ENCODE measurements at regions not wholly inside any gene's neighbourhood (a gene's known extent, or its start where the extent isn't known, plus 50 kb on each side); places are given as distances from the start of the nearest gene placed in this dataset.

GRCh38 chr12:58139894-58140293 is 198.5 kb downstream of the ATP23 start:
- no peaks in the 10 kb centered on the region for H3K9me3 Mint-ChIP-seq
- H3K4me3 Mint-ChIP-seq: no peak overlapping the region
- no peaks in the 10 kb centered on the region for H3K4me1 Mint-ChIP-seq
- H3K36me3 Mint-ChIP-seq: no peaks in the 10 kb centered on the region
- no peak for DNase-seq
- CTCF ChIA-PET: no interaction called here
- H3K27ac Mint-ChIP-seq: no peak overlapping the region
- no peaks in the 10 kb centered on the region for H3K27me3 Mint-ChIP-seq

- Mint-ChIP-seq H3K9me3 (no peaks in the 10 kb centered on the region), H3K4me1 (no peaks in the 10 kb centered on the region), H3K27me3 (no peaks in the 10 kb centered on the region), H3K27ac (no peak overlapping the region), H3K36me3 (no peaks in the 10 kb centered on the region), H3K4me3 (no peak overlapping the region)
- DNase-seq: no peak
- CTCF ChIA-PET: no interaction called here
Measured at GRCh38 chr12:58140395-58140794, 199.0 kb downstream of the ATP23 start.

GRCh38 chr12:58142991-58143390 is 201.6 kb downstream of the ATP23 start:
- CTCF ChIA-PET: no interaction called here
- Mint-ChIP-seq H3K27ac (no peak overlapping the region), H3K4me1 (no peaks in the 10 kb centered on the region), H3K4me3 (no peak overlapping the region), H3K36me3 (no peaks in the 10 kb centered on the region), H3K9me3 (no peaks in the 10 kb centered on the region), H3K27me3 (no peaks in the 10 kb centered on the region)
- no peak for DNase-seq

DNA sequence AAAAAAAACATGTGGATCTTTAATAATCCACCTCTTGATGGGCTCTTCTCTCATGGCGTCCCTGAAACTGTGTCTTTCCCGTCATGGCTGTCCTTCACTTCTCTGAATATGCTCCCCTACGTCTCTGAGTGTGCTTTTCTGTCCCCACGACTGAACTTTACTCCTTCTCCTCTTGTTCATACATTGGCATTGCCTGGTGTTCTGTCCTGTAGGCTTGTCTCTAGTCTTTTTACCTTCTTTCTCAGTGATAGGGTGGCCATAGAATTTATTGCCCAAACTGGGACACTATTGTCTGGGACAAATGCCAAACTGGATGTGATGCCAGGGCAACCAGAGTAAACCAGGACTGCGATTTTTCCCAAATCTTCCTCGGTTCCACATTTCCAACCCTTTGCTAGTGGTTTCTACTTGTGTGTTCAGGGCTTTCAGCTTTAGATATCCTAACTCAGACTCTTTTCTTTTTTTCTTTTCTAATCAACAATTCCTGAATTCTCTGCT is 202.2 kb downstream of the ATP23 start:
- no peak overlapping the region for H3K27ac Mint-ChIP-seq
- no peak overlapping the region for H3K4me3 Mint-ChIP-seq
- DNase-seq: no peak
- no peaks in the 10 kb centered on the region for H3K9me3 Mint-ChIP-seq
- CTCF ChIA-PET: no interaction called here
- H3K4me1 Mint-ChIP-seq: no peaks in the 10 kb centered on the region
- H3K27me3 Mint-ChIP-seq: no peaks in the 10 kb centered on the region
- no peaks in the 10 kb centered on the region for H3K36me3 Mint-ChIP-seq

DNA sequence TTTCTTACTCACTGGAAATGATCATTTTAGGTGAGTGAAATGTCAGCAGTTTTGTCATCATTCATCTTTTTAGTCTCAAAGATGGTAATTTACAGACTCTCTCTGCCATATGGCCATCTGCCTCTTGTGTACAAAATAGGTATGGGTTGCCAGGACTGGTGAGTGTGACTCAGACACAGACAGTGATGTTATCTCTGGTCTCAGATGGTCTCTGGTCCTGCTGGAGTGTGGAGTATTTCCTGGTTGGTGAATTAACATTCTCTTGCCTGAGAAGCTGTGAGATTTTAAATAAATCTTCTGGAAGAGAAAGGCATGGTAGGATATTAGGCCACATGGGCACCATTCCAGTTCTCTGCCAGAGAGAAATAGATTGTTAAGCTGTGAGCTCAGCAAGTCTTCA is 207.0 kb downstream of the ATP23 start:
- no peak overlapping the region for H3K4me3 Mint-ChIP-seq
- H3K4me1 Mint-ChIP-seq: no peaks in the 10 kb centered on the region
- CTCF ChIA-PET: no interaction called here
- no peak for DNase-seq
- H3K27ac Mint-ChIP-seq: no peak overlapping the region
- no peaks in the 10 kb centered on the region for H3K9me3 Mint-ChIP-seq
- no peaks in the 10 kb centered on the region for H3K36me3 Mint-ChIP-seq
- peaks cover 7% of the 10 kb centered on the region for H3K27me3 Mint-ChIP-seq

DNA sequence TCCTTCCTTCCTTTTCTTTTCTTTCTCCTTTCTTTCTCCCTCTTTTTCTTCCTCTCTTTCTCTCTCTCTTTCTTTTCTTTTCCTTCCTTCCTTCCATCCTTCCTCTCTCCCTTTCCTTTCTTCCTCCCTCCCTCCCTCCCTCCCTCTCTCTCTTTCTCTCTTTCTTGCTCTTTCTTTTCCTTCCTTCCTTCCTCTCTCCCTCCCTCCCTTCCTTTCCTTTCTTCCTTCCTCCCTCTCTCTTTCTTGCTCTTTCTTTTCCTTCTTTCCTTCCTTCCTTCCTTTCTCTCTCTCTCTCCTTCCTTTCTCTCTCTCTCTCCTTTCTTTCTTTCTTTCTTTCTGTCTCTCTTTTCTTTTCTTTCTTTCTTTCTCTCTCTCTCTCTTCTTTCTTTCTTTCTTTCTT is 207.6 kb downstream of the ATP23 start:
- CTCF ChIA-PET: no interaction called here
- no peaks in the 10 kb centered on the region for H3K9me3 Mint-ChIP-seq
- no peak overlapping the region for H3K4me3 Mint-ChIP-seq
- H3K4me1 Mint-ChIP-seq: no peaks in the 10 kb centered on the region
- DNase-seq: no peak
- H3K27ac Mint-ChIP-seq: no peak overlapping the region
- no peaks in the 10 kb centered on the region for H3K36me3 Mint-ChIP-seq
- H3K27me3 Mint-ChIP-seq: peaks cover 7% of the 10 kb centered on the region

DNA sequence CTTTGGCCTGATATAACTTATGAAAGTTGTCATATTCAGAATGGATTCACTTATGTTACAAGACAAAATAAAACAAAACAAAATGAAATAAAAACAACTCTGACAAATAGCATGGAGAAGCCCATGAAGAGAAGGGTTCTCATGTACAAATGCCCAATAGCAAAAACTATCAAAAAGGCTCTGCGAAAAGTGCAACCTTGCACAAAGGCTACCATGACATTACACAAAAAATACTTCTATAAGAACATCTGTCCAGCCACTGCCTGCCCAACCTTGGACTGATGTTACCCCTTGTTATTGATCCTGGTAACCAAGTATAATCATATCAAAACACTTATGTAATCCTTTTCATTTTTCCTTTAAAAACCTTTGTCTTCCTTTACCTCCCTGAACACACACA is 213.0 kb downstream of the ATP23 start:
- Mint-ChIP-seq H3K27me3 (peaks cover 7% of the 10 kb centered on the region), H3K9me3 (no peaks in the 10 kb centered on the region), H3K36me3 (no peaks in the 10 kb centered on the region), H3K27ac (no peak overlapping the region), H3K4me3 (no peak overlapping the region), H3K4me1 (no peaks in the 10 kb centered on the region)
- no peak for DNase-seq
- CTCF ChIA-PET: no interaction called here

DNA sequence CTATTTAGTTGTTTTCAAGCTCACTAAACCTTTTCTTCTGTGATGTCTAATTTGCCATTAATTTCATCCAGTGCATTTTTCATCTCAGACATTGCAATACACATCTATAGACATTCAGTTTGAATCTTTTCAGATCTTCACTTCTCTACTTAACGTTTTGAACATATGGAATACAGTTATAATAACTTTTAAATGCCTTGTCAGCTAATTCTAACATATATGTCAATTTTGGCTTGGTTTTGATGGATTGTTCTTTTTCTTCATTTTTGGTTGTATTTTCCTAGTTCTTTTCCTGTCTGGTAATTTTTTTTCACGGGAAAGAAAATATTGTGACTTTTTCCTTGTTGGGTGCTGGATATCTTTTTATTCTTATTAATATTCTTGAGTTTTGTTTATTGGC is 215.3 kb downstream of the ATP23 start:
- DNase-seq: no peak
- no peaks in the 10 kb centered on the region for H3K4me1 Mint-ChIP-seq
- H3K27me3 Mint-ChIP-seq: peaks cover 7% of the 10 kb centered on the region
- no peak overlapping the region for H3K4me3 Mint-ChIP-seq
- H3K36me3 Mint-ChIP-seq: no peaks in the 10 kb centered on the region
- no peak overlapping the region for H3K27ac Mint-ChIP-seq
- CTCF ChIA-PET: no interaction called here
- no peaks in the 10 kb centered on the region for H3K9me3 Mint-ChIP-seq

- CTCF ChIA-PET: no interaction called here
- Mint-ChIP-seq H3K27ac (no peak overlapping the region), H3K9me3 (no peaks in the 10 kb centered on the region), H3K36me3 (no peaks in the 10 kb centered on the region), H3K4me3 (no peak overlapping the region), H3K4me1 (no peaks in the 10 kb centered on the region), H3K27me3 (peaks cover 16% of the 10 kb centered on the region)
- DNase-seq: no peak
Measured at GRCh38 chr12:58159941-58160340, 218.6 kb downstream of the ATP23 start.

DNA sequence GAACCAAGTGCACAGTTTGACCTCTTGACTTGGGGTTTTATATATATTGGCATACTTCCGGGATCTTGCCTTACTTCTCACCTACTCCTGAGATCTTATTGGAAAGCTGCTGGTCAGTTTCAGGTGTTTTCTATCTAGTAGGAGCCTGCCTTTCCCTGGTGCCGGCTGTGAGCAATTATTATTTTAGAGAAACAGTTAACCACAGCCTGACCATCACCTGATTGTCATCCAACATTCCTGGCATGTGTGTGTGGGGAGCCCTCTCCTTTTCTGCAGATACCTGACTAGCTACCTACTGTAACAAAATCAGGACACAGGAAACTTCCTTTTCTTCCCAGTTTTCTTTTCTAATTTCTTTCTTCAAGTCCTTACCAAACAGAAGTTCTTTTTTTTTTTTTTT is 220.4 kb downstream of the ATP23 start:
- CTCF ChIA-PET: interaction anchor here (0.6 kb wide), 1 partner anchor 14 kb away, joined by 5 read pairs; no protein-coding TSS in a partner anchor
- DNase-seq: no peak
- H3K27me3 Mint-ChIP-seq: peaks cover 16% of the 10 kb centered on the region
- no peak overlapping the region for H3K4me3 Mint-ChIP-seq
- no peaks in the 10 kb centered on the region for H3K9me3 Mint-ChIP-seq
- H3K4me1 Mint-ChIP-seq: no peaks in the 10 kb centered on the region
- no peak overlapping the region for H3K27ac Mint-ChIP-seq
- no peaks in the 10 kb centered on the region for H3K36me3 Mint-ChIP-seq

GRCh38 chr12:58163021-58163420 is 221.7 kb downstream of the ATP23 start:
- no peaks in the 10 kb centered on the region for H3K9me3 Mint-ChIP-seq
- DNase-seq: no peak
- peaks cover 13% of the 10 kb centered on the region for H3K27me3 Mint-ChIP-seq
- H3K4me1 Mint-ChIP-seq: no peaks in the 10 kb centered on the region
- no peaks in the 10 kb centered on the region for H3K36me3 Mint-ChIP-seq
- H3K4me3 Mint-ChIP-seq: no peak overlapping the region
- H3K27ac Mint-ChIP-seq: no peak overlapping the region
- CTCF ChIA-PET: no interaction called here

- no peak overlapping the region for H3K4me3 Mint-ChIP-seq
- H3K27me3 Mint-ChIP-seq: peaks cover 9% of the 10 kb centered on the region
- no peak for DNase-seq
- no peak overlapping the region for H3K27ac Mint-ChIP-seq
- H3K9me3 Mint-ChIP-seq: no peaks in the 10 kb centered on the region
- no peaks in the 10 kb centered on the region for H3K36me3 Mint-ChIP-seq
- CTCF ChIA-PET: no interaction called here
- no peaks in the 10 kb centered on the region for H3K4me1 Mint-ChIP-seq
Measured at GRCh38 chr12:58166643-58167042, 225.3 kb downstream of the ATP23 start.

DNA sequence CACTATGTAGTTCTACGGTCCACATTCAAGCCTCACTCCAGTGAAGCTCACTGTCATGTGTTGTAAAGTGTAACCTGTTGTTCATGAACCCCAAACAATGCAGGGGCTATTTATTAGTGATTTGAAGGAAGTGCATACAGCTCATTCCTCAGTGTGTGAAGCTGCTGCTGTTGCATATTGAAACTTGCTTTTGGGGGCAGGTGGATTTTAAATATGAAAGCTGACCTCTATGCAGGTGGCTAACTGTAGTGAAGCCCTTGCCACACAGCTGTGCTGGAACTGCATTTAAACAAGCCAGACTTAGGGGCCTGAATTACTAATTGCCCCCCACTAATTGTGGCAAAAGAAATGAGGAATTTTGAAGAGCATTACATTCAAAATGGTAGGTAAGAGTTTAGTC is 226.3 kb downstream of the ATP23 start:
- no peak overlapping the region for H3K4me3 Mint-ChIP-seq
- no peaks in the 10 kb centered on the region for H3K36me3 Mint-ChIP-seq
- CTCF ChIA-PET: no interaction called here
- H3K9me3 Mint-ChIP-seq: no peaks in the 10 kb centered on the region
- H3K27me3 Mint-ChIP-seq: peaks cover 4% of the 10 kb centered on the region
- H3K4me1 Mint-ChIP-seq: no peaks in the 10 kb centered on the region
- no peak overlapping the region for H3K27ac Mint-ChIP-seq
- DNase-seq: no peak

DNA sequence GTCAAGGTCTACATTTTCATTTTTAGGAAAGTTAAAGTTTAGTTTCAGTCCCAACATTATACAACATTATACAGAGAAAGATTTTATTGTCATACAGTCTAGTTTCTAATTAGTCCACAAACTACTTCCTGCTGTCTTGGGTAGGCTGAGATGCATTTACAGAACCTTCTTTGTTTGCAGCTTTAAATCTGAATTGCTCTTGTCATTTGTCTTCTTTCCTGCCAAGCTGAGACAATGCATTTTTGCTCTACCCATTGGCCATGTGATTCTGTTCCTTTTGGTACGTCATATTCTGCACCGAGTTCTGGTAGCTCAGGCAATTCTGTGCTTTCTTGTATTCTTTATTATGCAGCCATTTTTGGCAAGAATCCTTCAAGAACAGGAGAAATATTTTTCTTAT is 228.5 kb downstream of the ATP23 start:
- Mint-ChIP-seq H3K4me1 (no peaks in the 10 kb centered on the region), H3K9me3 (no peaks in the 10 kb centered on the region), H3K27ac (no peak overlapping the region), H3K4me3 (no peak overlapping the region), H3K36me3 (no peaks in the 10 kb centered on the region), H3K27me3 (no peaks in the 10 kb centered on the region)
- CTCF ChIA-PET: no interaction called here
- no peak for DNase-seq

DNA sequence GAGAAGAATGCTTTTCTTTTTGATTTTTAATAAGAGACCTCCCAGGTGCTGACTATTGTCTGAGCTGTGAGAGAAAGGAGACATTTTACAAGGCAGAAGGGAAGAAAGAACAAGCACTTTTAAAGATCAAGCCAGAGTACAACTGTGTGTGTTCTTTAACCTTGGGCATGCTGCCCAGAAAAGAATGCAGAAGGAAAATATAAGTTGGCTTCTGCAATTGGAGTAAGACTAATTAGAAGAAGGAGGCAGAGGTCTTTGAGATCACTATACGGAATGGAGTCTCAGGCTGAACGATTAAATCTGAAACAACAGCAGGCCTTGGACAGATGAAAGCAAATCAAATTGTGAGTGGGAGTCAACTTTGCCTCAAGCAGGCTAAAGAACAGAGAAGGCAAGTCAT is 230.5 kb downstream of the ATP23 start:
- H3K36me3 Mint-ChIP-seq: no peaks in the 10 kb centered on the region
- no peak for DNase-seq
- H3K9me3 Mint-ChIP-seq: no peaks in the 10 kb centered on the region
- no peak overlapping the region for H3K27ac Mint-ChIP-seq
- H3K27me3 Mint-ChIP-seq: no peaks in the 10 kb centered on the region
- CTCF ChIA-PET: no interaction called here
- no peaks in the 10 kb centered on the region for H3K4me1 Mint-ChIP-seq
- H3K4me3 Mint-ChIP-seq: no peak overlapping the region

GRCh38 chr12:58172433-58173073 is 231.2 kb downstream of the ATP23 start:
- no peaks in the 10 kb centered on the region for H3K4me1 Mint-ChIP-seq
- H3K36me3 Mint-ChIP-seq: no peaks in the 10 kb centered on the region
- no peaks in the 10 kb centered on the region for H3K9me3 Mint-ChIP-seq
- no peak for DNase-seq
- CTCF ChIA-PET: no interaction called here
- peaks cover 3% of the 10 kb centered on the region for H3K27me3 Mint-ChIP-seq
- H3K4me3 Mint-ChIP-seq: no peak overlapping the region
- no peak overlapping the region for H3K27ac Mint-ChIP-seq
